Ishikawa (cell line): ENCODE measurements at regions not wholly inside any gene's neighbourhood (a gene's known extent, or its start where the extent isn't known, plus 50 kb on each side); places are given as distances from the start of the nearest gene placed in this dataset.

ENCODE experiments used
- CEBPB ChIP-seq: IDR thresholded peaks from 2 replicates; pipeline ENCODE4 v1.6.1; 2012
- CREB1 ChIP-seq: IDR thresholded peaks from 2 replicates; pipeline ENCODE4 v1.6.1; 2012; ENCODE audit warnings: low read depth
- EGR1 ChIP-seq: IDR thresholded peaks from 2 replicates; pipeline ENCODE4 v1.6.1; 2012
- EP300 ChIP-seq: IDR thresholded peaks from 2 replicates; pipeline ENCODE4 v1.6.1; 2012; ENCODE audit warnings: borderline replicate concordance
- FOXM1 ChIP-seq: IDR thresholded peaks from 2 replicates; pipeline ENCODE4 v1.6.1; 2012; ENCODE audit warnings: low read depth, borderline replicate concordance
- MAX ChIP-seq: IDR thresholded peaks from 2 replicates; pipeline ENCODE4 v1.6.1; 2012
- NFIC ChIP-seq: IDR thresholded peaks from 2 replicates; pipeline ENCODE4 v1.6.1; 2012
- RAD21 ChIP-seq: IDR thresholded peaks from 2 replicates; pipeline ENCODE4 v1.6.1; 2012; ENCODE audit warnings: low read depth
- REST ChIP-seq: IDR thresholded peaks from 2 replicates; pipeline ENCODE4 v1.6.1; 2012; ENCODE audit warnings: low read depth, mild to moderate bottlenecking
- TAF1 ChIP-seq: IDR thresholded peaks from 2 replicates; pipeline ENCODE4 v1.6.1; 2012; ENCODE audit warnings: low read depth, mild to moderate bottlenecking
- TCF12 ChIP-seq: IDR thresholded peaks from 2 replicates; pipeline ENCODE4 v1.6.1; 2012; ENCODE audit warnings: low read depth
- TEAD4 ChIP-seq: IDR thresholded peaks from 2 replicates; pipeline ENCODE4 v1.6.1; 2012
- USF1 ChIP-seq: IDR thresholded peaks from 2 replicates; pipeline ENCODE4 v1.6.1; 2012
- YY1 ChIP-seq: IDR thresholded peaks from 2 replicates; pipeline ENCODE4 v1.6.1; 2012; ENCODE audit warnings: low read depth
- ZBTB7A ChIP-seq: IDR thresholded peaks from 2 replicates; pipeline ENCODE4 v1.6.1; 2012; ENCODE audit warnings: low read depth

GRCh38 chr5:159727167-159727566 is 189.1 kb upstream of the ADRA1B start:
- TF ChIP-seq TCF12: no peak
- no peak for TF ChIP-seq EP300
- no peak for TF ChIP-seq MAX
- no peak for TF ChIP-seq REST
- TF ChIP-seq FOXM1: no peak
- no peak for TF ChIP-seq YY1
- no peak for TF ChIP-seq CEBPB
- no peak for TF ChIP-seq RAD21
- no peak for TF ChIP-seq TEAD4
- TF ChIP-seq USF1: no peak
- no peak for TF ChIP-seq ZBTB7A
- TF ChIP-seq TAF1: no peak
- no peak for TF ChIP-seq NFIC
- no peak for TF ChIP-seq CREB1
- TF ChIP-seq EGR1: no peak

GRCh38 chr5:159730285-159730684 is 186.0 kb upstream of the ADRA1B start:
- TF ChIP-seq YY1 (no peak), FOXM1 (no peak), NFIC (no peak), CREB1 (no peak), ZBTB7A (no peak), TEAD4 (no peak), USF1 (no peak), RAD21 (no peak), EGR1 (no peak), CEBPB (no peak), TAF1 (no peak), REST (no peak), MAX (no peak), EP300 (no peak), TCF12 (no peak)

GRCh38 chr5:159732220-159732619 is 184.1 kb upstream of the ADRA1B start:
- TF ChIP-seq RAD21 (no peak), ZBTB7A (no peak), TEAD4 (no peak), TCF12 (no peak)

GRCh38 chr5:159734366-159734765 is 181.9 kb upstream of the ADRA1B start:
- no peak for TF ChIP-seq FOXM1
- no peak for TF ChIP-seq TCF12
- no peak for TF ChIP-seq TEAD4
- TF ChIP-seq REST: no peak
- TF ChIP-seq EP300: no peak
- TF ChIP-seq NFIC: no peak
- no peak for TF ChIP-seq USF1
- TF ChIP-seq YY1: no peak
- TF ChIP-seq CREB1: no peak
- no peak for TF ChIP-seq EGR1
